ENCODE measurements at regions not wholly inside any gene's neighbourhood (a gene's known extent, or its start where the extent isn't known, plus 50 kb on each side); places are given as distances from the start of the nearest gene placed in this dataset.

GRCh38 chr2:23306401-23306800 is 78.6 kb upstream of the KLHL29 start (continued):
- no peak for TF ChIP-seq ZNF362 (CRISPR knock-in tag; IDR thresholded peaks at IDR 0.05; ENCODE audit: borderline replicate concordance)
- no peak for TF ChIP-seq ZNF34 (CRISPR knock-in tag; IDR thresholded peaks at IDR 0.05; ENCODE audit: borderline replicate concordance)
- no peak for TF ChIP-seq NR3C1 (CRISPR knock-in tag; IDR thresholded peaks at IDR 0.05)
- TF ChIP-seq SIX4 (CRISPR knock-in tag; IDR thresholded peaks at IDR 0.05) = no peak
- no peak for TF ChIP-seq NR0B2 (CRISPR knock-in tag; IDR thresholded peaks at IDR 0.05)
- no peak for TF ChIP-seq ETV6 (CRISPR knock-in tag; conservative IDR thresholded peaks at IDR 0.05)
- TF ChIP-seq POGK (CRISPR knock-in tag; conservative IDR thresholded peaks at IDR 0.05) = no peak
- no peak for TF ChIP-seq ZNF670 (CRISPR knock-in tag; IDR thresholded peaks at IDR 0.05; ENCODE audit: borderline replicate concordance)
- TF ChIP-seq ZBTB8A (CRISPR knock-in tag; IDR thresholded peaks at IDR 0.05; ENCODE audit: borderline replicate concordance, low read depth) = no peak
- no peak for TF ChIP-seq ATF5 (CRISPR knock-in tag; IDR thresholded peaks at IDR 0.05; ENCODE audit: low read depth)

All from HepG2 (cell line).